Suprapubic skin (tissue), 4 donors: ENCODE measurements at regions not wholly inside any gene's neighbourhood (a gene's known extent, or its start where the extent isn't known, plus 50 kb on each side); places are given as distances from the start of the nearest gene placed in this dataset.
"Not testable (repeated sequence)": the region's sequence is repeated elsewhere in the genome, so short reads cannot be mapped to it uniquely, and the experiment has no call there.

Experiments used
- DNase-seq, 2 donors: peaks; one replicate each; pipeline ENCODE4 v3.0.0-alpha.2; 2019; ENCODE audit warnings: low spot score in 2 of 2
- H3K27ac ChIP-seq: fragments of 200-600 bp; sonication (generic); one replicate; pipeline ENCODE4 v1.5.1; 2019
- H3K27me3 ChIP-seq: fragments of 200-600 bp; sonication (generic); one replicate; pipeline ENCODE4 v1.5.1; 2019
- H3K36me3 ChIP-seq: fragments of 200-600 bp; sonication (generic); one replicate; pipeline ENCODE4 v1.5.1; 2019
- H3K4me1 ChIP-seq: fragments of 200-600 bp; sonication (generic); one replicate; pipeline ENCODE4 v1.5.1; 2019
- H3K4me3 ChIP-seq: fragments of 200-600 bp; sonication (generic); one replicate; pipeline ENCODE4 v1.5.1; 2019; ENCODE audit warnings: mild to moderate bottlenecking
- H3K9me3 ChIP-seq: fragments of 200-600 bp; sonication (generic); one replicate; pipeline ENCODE4 v1.5.1; 2019
- CTCF ChIP-seq, 2 donors: fragments of 200-600 bp in 1 of 2; fragments of 450-650 bp in 1 of 2; sonication (generic) in 1 of 2; IDR thresholded peaks; one replicate each; pipeline ENCODE4 v1.5.1; 2016 to 2019; ENCODE audit warnings: antibody characterized with exemption in 2 of 2, mild to moderate bottlenecking in 1 of 2, moderate library complexity in 1 of 2
- EP300 ChIP-seq: sonication (generic); formaldehyde crosslinking; IDR thresholded peaks from one replicate; pipeline ENCODE4 v1.6.1; 2017; ENCODE audit warnings: antibody characterized with exemption
- POLR2A ChIP-seq, 2 donors: fragments of 450-650 bp; IDR thresholded peaks; one replicate each; pipeline ENCODE4 v1.6.1; 2017; ENCODE audit warnings: antibody characterized with exemption in 2 of 2, mild to moderate bottlenecking in 2 of 2, moderate library complexity in 2 of 2
- POLR2AphosphoS5 ChIP-seq, 3 donors: sonication (generic); formaldehyde crosslinking; IDR thresholded peaks; one replicate each; pipeline ENCODE4 v1.6.1; 2017; ENCODE audit warnings: antibody characterized with exemption in 3 of 3
- WGBS: methylation state at CpG from one replicate; pipeline ENCODE4 v1.1.5; 2018; 5-methylcytosine and 5-hydroxymethylcytosine counted together

GRCh38 chr1:204775546-204775945 lies 90.0 kb upstream of the LRRN2 start:
- Histone ChIP-seq H3K27me3 (peaks cover 22% of the 10 kb centered on the region), H3K4me3 (no peak overlapping the region), H3K36me3 (no peaks in the 10 kb centered on the region), H3K27ac (no peak overlapping the region), H3K4me1 (no peaks in the 10 kb centered on the region), H3K9me3 (no peaks in the 10 kb centered on the region)
- DNase-seq = no peak
- WGBS = 70% methylated on average over 4 of the region's 4 CpGs
- TF ChIP-seq POLR2AphosphoS5 (IDR thresholded peaks at IDR 0.05) (no peak), EP300 (no peak), CTCF (IDR thresholded peaks at IDR 0.05) (no peak), POLR2A (IDR thresholded peaks at IDR 0.05) (no peak)

GRCh38 chr1:204777591-204777990 lies 92.1 kb upstream of the LRRN2 start:
- Histone ChIP-seq H3K4me1 (no peaks in the 10 kb centered on the region), H3K4me3 (no peak overlapping the region), H3K27me3 (peaks cover 31% of the 10 kb centered on the region), H3K27ac (no peak overlapping the region), H3K36me3 (no peaks in the 10 kb centered on the region), H3K9me3 (no peaks in the 10 kb centered on the region)
- no peak for DNase-seq
- 87% methylated on average over 7 of the region's 7 CpGs for WGBS
- TF ChIP-seq EP300 (no peak), POLR2A (IDR thresholded peaks at IDR 0.05) (no peak), POLR2AphosphoS5 (IDR thresholded peaks at IDR 0.05) (no peak), CTCF (IDR thresholded peaks at IDR 0.05) (no peak)

GRCh38 chr1:204780630-204781029 lies 90.0 kb upstream of the NFASC start:
- Histone ChIP-seq H3K27me3 (peaks cover 24% of the 10 kb centered on the region), H3K27ac (no peak overlapping the region), H3K9me3 (no peaks in the 10 kb centered on the region), H3K4me3 (no peak overlapping the region), H3K36me3 (no peaks in the 10 kb centered on the region), H3K4me1 (no peaks in the 10 kb centered on the region)
- WGBS = 73% methylated on average over 3 of the region's 3 CpGs
- TF ChIP-seq POLR2AphosphoS5 (IDR thresholded peaks at IDR 0.05) (no peak), EP300 (no peak), CTCF (IDR thresholded peaks at IDR 0.05) (no peak), POLR2A (IDR thresholded peaks at IDR 0.05) (no peak)
- no peak for DNase-seq

- H3K27ac ChIP-seq = no peak overlapping the region
- H3K36me3 ChIP-seq = no peaks in the 10 kb centered on the region
- 64% methylated on average over 4 of the region's 4 CpGs for WGBS
- DNase-seq = no peak
- TF ChIP-seq POLR2AphosphoS5 (IDR thresholded peaks at IDR 0.05) (no peak), CTCF (IDR thresholded peaks at IDR 0.05) (no peak), EP300 (no peak), POLR2A (IDR thresholded peaks at IDR 0.05) (no peak)
- peaks cover 33% of the 10 kb centered on the region for H3K27me3 ChIP-seq
- no peaks in the 10 kb centered on the region for H3K4me1 ChIP-seq
- no peak overlapping the region for H3K4me3 ChIP-seq
- H3K9me3 ChIP-seq = no peaks in the 10 kb centered on the region
These were observed 88.5 kb upstream of the NFASC start for GRCh38 chr1:204782118-204782700.

GRCh38 chr1:204785023-204785422 lies 85.6 kb upstream of the NFASC start:
- H3K27ac ChIP-seq, H3K36me3 ChIP-seq, H3K4me1 ChIP-seq, H3K4me3 ChIP-seq, H3K9me3 ChIP-seq: not testable (repeated sequence)
- peak in 1 of 2 donors; percentile 16 for DNase-seq
- 85% methylated on average over 4 of the region's 4 CpGs for WGBS
- H3K27me3 ChIP-seq = peaks cover 44% of the 10 kb centered on the region

- DNase-seq = no peak
These were observed 82.2 kb upstream of the NFASC start for GRCh38 chr1:204788470-204788869.

More at GRCh38 chr1:204788470-204788869, 82.2 kb upstream of the NFASC start:
- TF ChIP-seq CTCF (IDR thresholded peaks at IDR 0.05) = no peak
- TF ChIP-seq POLR2A (IDR thresholded peaks at IDR 0.05) = no peak
- TF ChIP-seq EP300 = no peak
- no peak for TF ChIP-seq POLR2AphosphoS5 (IDR thresholded peaks at IDR 0.05)
- no peak overlapping the region for H3K27ac ChIP-seq
- peaks cover 42% of the 10 kb centered on the region for H3K27me3 ChIP-seq
- no peaks in the 10 kb centered on the region for H3K36me3 ChIP-seq
- H3K9me3 ChIP-seq = no peaks in the 10 kb centered on the region
- no peaks in the 10 kb centered on the region for H3K4me1 ChIP-seq
- no peak overlapping the region for H3K4me3 ChIP-seq
